ENCODE measurements at regions not wholly inside any gene's neighbourhood (a gene's known extent, or its start where the extent isn't known, plus 50 kb on each side); places are given as distances from the start of the nearest gene placed in this dataset.

DNA sequence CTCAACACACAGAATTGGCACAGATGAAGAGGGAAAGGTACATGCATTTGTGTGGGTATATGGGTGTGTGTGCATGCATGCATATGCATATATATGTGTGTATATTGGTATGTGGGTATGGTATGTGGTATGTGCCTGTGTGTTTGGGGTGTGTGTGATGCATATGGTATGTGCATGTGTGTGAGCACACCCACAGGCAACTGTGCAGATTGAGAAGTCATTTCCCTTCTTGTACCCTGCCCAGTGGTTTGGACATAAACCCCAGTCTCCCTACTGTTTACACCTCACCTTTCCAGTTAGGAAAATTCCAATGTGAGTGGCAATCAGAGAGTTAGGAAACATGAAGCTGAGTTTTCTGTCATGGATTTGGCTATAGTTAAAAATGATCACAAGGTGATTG lies 178.0 kb downstream of the NXNL2 start:
- no peak for DNase-seq (ENCODE audit: low read depth)
- H3K4me3 ChIP-seq (ENCODE audit: low read depth, low read length), result no peak overlapping the region
- TF ChIP-seq, protein P1, sequence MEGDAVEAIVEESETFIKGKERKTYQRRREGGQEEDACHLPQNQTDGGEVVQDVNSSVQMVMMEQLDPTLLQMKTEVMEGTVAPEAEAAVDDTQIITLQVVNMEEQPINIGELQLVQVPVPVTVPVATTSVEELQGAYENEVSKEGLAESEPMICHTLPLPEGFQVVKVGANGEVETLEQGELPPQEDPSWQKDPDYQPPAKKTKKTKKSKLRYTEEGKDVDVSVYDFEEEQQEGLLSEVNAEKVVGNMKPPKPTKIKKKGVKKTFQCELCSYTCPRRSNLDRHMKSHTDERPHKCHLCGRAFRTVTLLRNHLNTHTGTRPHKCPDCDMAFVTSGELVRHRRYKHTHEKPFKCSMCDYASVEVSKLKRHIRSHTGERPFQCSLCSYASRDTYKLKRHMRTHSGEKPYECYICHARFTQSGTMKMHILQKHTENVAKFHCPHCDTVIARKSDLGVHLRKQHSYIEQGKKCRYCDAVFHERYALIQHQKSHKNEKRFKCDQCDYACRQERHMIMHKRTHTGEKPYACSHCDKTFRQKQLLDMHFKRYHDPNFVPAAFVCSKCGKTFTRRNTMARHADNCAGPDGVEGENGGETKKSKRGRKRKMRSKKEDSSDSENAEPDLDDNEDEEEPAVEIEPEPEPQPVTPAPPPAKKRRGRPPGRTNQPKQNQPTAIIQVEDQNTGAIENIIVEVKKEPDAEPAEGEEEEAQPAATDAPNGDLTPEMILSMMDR (IDR thresholded peaks at IDR 0.05; ENCODE audit: control insufficient read depth, extremely low read depth, insufficient read depth), result no peak

DNA sequence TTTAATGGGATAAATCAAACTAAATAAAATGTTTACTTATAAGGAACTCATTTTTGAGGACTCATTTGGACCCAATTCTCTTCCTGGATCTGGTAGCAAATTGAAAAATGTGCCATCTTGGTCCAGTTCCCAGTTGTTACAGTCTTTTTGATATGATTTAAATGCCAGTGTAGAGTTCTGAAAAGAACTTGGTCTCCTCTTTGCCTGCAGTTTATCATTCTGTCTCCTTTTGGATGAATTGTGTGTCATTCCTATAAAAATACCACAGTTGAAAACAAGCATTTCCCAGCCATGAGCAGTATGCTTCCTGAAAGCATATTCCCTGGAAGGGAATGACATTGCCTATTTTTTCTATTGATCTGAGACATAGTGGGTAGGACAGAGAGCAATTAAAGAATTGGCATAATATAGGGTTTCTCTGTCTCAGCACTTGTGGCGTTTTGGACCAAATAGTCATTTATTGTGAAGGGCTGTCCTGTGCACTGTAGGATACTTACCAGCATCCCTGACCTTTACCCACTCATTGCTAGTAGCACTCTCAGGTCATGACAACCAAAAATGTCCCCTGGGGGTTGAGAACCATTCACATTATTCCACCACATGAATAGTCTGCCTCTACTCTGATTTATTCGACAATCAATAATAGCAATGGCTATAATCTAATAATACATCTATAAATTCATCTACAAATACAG lies 181.8 kb downstream of the NXNL2 start:
- H3K4me3 ChIP-seq (ENCODE audit: low read depth, low read length), result no peak overlapping the region
- TF ChIP-seq, protein P1 (IDR thresholded peaks at IDR 0.05; ENCODE audit: control insufficient read depth, extremely low read depth, insufficient read depth), result no peak
- DNase-seq (ENCODE audit: low read depth), result no peak

DNA sequence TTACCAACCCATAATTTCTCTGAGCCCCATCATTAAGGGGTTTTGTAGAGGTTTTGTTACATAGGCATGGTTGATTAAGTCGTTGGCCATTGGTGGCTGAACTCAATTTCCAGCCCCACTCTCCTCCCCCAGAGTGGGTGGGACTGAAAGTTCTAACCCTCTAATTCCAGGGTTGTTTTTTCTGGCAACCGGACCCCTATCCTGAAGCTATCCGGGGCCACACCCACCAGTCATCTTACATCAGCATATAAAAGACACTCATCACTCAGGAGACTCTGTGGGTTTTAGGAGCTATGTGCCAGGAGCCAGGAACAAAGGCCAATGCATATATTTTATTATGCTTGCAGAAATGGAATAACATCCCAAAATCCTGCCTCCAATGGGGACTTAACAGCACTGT lies 186.0 kb downstream of the NXNL2 start:
- no peak for DNase-seq (ENCODE audit: low read depth)
- no peak overlapping the region for H3K4me3 ChIP-seq (ENCODE audit: low read depth, low read length)
- TF ChIP-seq, protein P1 (IDR thresholded peaks at IDR 0.05; ENCODE audit: control insufficient read depth, extremely low read depth, insufficient read depth), result no peak

DNA sequence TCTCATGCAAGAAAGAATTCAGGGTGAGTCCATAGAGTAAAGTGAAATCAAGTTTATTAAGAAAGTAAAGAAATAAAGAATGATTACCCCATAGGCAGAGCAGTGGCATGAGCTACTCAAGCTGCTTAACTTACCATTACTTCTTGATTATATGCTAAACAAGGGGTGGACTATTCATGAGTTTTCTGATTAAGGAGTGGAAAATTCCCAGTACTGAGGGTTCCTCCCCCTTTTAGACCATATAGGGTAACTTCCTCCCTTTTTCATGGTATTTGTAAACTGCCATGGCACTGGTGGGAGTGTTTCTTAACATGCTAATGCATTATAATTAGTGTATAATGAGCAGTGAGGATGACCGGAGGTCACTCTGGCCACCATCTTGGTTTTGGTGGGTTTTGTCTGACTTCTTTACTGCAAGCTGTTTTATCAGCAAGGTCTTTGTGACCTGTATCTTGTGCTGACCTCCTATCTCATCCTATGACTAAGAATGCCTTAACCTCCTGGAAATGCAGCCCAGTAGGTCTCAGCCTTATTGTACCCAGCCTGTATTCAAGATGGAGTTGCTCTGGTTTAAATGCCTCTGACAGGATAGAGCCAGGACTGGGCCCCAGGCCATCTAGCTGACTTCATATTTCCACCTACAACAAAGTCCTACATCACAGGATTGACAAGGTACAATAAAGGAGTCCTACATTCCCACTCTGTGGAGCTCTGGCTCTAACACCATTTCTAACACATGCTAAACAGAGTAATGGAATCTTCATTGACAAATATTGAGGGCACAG lies 186.7 kb downstream of the NXNL2 start:
- no peak for DNase-seq (ENCODE audit: low read depth)
- TF ChIP-seq, protein P1 (IDR thresholded peaks at IDR 0.05; ENCODE audit: control insufficient read depth, extremely low read depth, insufficient read depth), result no peak
- H3K4me3 ChIP-seq (ENCODE audit: low read depth, low read length), result no peak overlapping the region

DNA sequence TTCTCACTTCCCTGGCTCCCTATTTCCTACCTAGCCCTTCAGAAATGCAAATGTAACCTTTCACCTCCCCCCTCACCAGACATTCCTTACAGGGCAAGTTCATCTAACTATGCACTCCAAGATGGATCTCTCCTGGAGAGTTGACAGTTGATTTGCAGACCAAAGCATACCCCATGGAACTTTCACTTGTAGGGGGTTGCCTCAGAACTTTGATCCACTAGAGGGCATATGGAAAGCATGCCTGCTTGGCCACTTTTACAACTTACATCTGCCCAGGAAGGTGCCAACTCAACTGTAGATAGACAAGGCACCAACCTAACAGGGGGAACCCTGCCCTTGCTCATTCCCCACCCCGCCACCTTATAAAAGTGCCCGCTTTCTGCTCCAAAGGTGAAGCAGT lies 187.8 kb downstream of the NXNL2 start:
- DNase-seq (ENCODE audit: low read depth), result no peak
- no peak overlapping the region for H3K4me3 ChIP-seq (ENCODE audit: low read depth, low read length)
- TF ChIP-seq, protein P1 (IDR thresholded peaks at IDR 0.05; ENCODE audit: control insufficient read depth, extremely low read depth, insufficient read depth), result peak; percentile 60

DNA sequence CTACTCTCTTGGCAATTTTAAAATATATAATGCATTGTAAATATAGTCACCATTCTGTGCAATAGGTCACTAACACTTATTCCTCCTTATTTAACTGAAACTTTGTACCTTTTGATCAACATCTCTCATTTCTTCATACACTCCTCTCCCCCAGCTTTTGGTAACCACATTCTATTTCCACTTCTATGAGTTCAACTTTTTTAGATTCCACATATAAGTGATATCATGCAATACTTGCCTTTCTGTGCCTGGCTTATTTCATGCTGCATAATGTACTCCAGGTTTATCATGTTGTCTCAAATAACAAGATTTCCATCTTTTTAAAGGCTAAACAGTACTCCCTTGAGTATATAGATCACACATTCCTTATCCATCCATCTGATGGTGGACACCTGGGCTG lies 188.8 kb downstream of the NXNL2 start:
- TF ChIP-seq, protein P1 (IDR thresholded peaks at IDR 0.05; ENCODE audit: control insufficient read depth, extremely low read depth, insufficient read depth), result no peak
- H3K4me3 ChIP-seq (ENCODE audit: low read depth, low read length), result no peak overlapping the region
- no peak for DNase-seq (ENCODE audit: low read depth)
